Hepatocyte (in vitro differentiated cells): ENCODE measurements at regions not wholly inside any gene's neighbourhood (a gene's known extent, or its start where the extent isn't known, plus 50 kb on each side); places are given as distances from the start of the nearest gene placed in this dataset.

Experiments used
- EZH2 ChIP-seq: fragments of 200-600 bp; sonication (generic); IDR thresholded peaks from 2 replicates; pipeline ENCODE4 v1.6.1; 2016; ENCODE audit warnings: antibody characterized with exemption, mild to moderate bottlenecking, borderline replicate concordance
- EZH2phosphoT487 ChIP-seq: fragments of 200-600 bp; sonication (generic); IDR thresholded peaks from one replicate; pipeline ENCODE4 v1.6.1; 2018; ENCODE audit warnings: antibody characterized with exemption, mild to moderate bottlenecking, low read depth, moderate library complexity; ENCODE audit not compliant: unreplicated experiment, severe bottlenecking
- TF ChIP-seq, protein P1 (sequence below): fragments of 200-600 bp; sonication (generic); IDR thresholded peaks from 2 replicates; pipeline ENCODE4 v1.5.1; 2016; ENCODE audit warnings: antibody characterized with exemption, mild to moderate bottlenecking; ENCODE audit not compliant: poor library complexity

DNA sequence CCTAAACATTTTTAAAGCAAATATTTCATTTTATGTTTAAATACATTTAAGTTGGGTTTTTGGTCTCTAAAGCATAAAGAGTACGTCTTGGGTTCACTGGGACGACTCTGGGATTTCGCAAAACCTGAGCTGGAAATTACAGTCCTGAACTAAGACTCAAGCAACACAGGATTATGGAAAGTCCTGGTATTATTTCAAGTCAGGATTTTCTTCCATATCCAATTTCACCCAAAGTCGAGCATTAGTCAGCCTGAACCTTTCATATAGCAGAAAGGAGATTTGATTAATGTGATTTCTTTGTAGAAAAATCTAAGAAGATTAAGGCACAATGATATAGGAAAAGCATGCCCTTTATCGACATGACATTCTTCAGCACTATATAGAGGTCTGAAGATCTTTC lies 100.0 kb downstream of the MTERF1 start:
- TF ChIP-seq EZH2phosphoT487 (no peak), EZH2 (no peak)
- TF ChIP-seq, protein P1, sequence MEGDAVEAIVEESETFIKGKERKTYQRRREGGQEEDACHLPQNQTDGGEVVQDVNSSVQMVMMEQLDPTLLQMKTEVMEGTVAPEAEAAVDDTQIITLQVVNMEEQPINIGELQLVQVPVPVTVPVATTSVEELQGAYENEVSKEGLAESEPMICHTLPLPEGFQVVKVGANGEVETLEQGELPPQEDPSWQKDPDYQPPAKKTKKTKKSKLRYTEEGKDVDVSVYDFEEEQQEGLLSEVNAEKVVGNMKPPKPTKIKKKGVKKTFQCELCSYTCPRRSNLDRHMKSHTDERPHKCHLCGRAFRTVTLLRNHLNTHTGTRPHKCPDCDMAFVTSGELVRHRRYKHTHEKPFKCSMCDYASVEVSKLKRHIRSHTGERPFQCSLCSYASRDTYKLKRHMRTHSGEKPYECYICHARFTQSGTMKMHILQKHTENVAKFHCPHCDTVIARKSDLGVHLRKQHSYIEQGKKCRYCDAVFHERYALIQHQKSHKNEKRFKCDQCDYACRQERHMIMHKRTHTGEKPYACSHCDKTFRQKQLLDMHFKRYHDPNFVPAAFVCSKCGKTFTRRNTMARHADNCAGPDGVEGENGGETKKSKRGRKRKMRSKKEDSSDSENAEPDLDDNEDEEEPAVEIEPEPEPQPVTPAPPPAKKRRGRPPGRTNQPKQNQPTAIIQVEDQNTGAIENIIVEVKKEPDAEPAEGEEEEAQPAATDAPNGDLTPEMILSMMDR: no peak
